PC-3 (cell line): ENCODE measurements at regions not wholly inside any gene's neighbourhood (a gene's known extent, or its start where the extent isn't known, plus 50 kb on each side); places are given as distances from the start of the nearest gene placed in this dataset.

Experiments
- CTCF ChIP-seq: fragments of 300-600 bp; sonication (generic); conservative IDR thresholded peaks from 2 replicates; pipeline ENCODE4 v1.5.1; 2017; ENCODE audit warnings: antibody characterized with exemption, low read depth, mild to moderate bottlenecking, low read length
- EZH2 ChIP-seq: fragments of 300-600 bp; sonication (generic); IDR thresholded peaks from one replicate; pipeline ENCODE4 v1.6.1; 2017; ENCODE audit warnings: antibody characterized with exemption, mild to moderate bottlenecking, low read length; ENCODE audit not compliant: unreplicated experiment
- EZH2phosphoT487 ChIP-seq: fragments of 300-600 bp; sonication (generic); IDR thresholded peaks from 2 replicates; pipeline ENCODE4 v1.6.1; 2018; ENCODE audit warnings: mild to moderate bottlenecking, antibody characterized with exemption, low read length, borderline replicate concordance

GRCh38 chr12:19941096-19941495, 427.2 kb upstream of the PDE3A start:
- TF ChIP-seq CTCF (no peak), EZH2 (no peak), EZH2phosphoT487 (no peak)
